Stomach (tissue), 8 donors: ENCODE measurements at regions not wholly inside any gene's neighbourhood (a gene's known extent, or its start where the extent isn't known, plus 50 kb on each side); places are given as distances from the start of the nearest gene placed in this dataset.

Experiments
- DNase-seq, 2 donors: peaks; one replicate each; pipeline versions ENCODE4 v3.0.0 to v3.0.0-alpha.2; 2013 to 2019
- H3K27ac ChIP-seq, 5 donors: fragments of 200-600 bp in 4 of 5; sonication (generic) in 4 of 5; one replicate each; pipeline ENCODE4 v1.5.1; 2013 to 2019; ENCODE audit warnings: mild to moderate bottlenecking in 1 of 5, moderate library complexity in 1 of 5
- H3K27me3 ChIP-seq, 3 donors: fragments of 200-600 bp; sonication (generic); one replicate each; pipeline ENCODE4 v1.5.1; 2017 to 2019; ENCODE audit warnings: mixed run types in 1 of 3
- H3K36me3 ChIP-seq, 4 donors: fragments of 200-600 bp; sonication (generic); 1 replicate in 3 of 4; 2 replicates in 1 of 4; pipeline ENCODE4 v1.5.1; 2016 to 2019
- H3K4me1 ChIP-seq, 4 donors: fragments of 200-600 bp; sonication (generic); one replicate each; pipeline ENCODE4 v1.5.1; 2016 to 2019
- H3K4me3 ChIP-seq, 4 donors: fragments of 200-600 bp; sonication (generic) in 3 of 4; one replicate each; pipeline ENCODE4 v1.5.1; 2016 to 2019; ENCODE audit warnings: mild to moderate bottlenecking in 1 of 4
- H3K9me3 ChIP-seq, 4 donors: fragments of 200-600 bp; sonication (generic); one replicate each; pipeline ENCODE4 v1.5.1; 2016 to 2019
- EP300 ChIP-seq: sonication (generic); formaldehyde crosslinking; IDR thresholded peaks from one replicate; pipeline ENCODE4 v1.6.1; 2017; ENCODE audit warnings: antibody characterized with exemption
- POLR2A ChIP-seq, 4 donors: fragments of 450-650 bp; IDR thresholded peaks; one replicate each; pipeline ENCODE4 v1.6.1; 2016; ENCODE audit warnings: antibody characterized with exemption in 4 of 4, control low read depth in 2 of 4, mild to moderate bottlenecking in 1 of 4, moderate library complexity in 1 of 4
- POLR2AphosphoS5 ChIP-seq, 3 donors: sonication (generic); formaldehyde crosslinking; IDR thresholded peaks; one replicate each; pipeline ENCODE4 v1.6.1; 2016; ENCODE audit warnings: antibody characterized with exemption in 3 of 3
- WGBS, 5 donors: extraction: QIAGEN DNeasy Blood & Tissue Kit in 3 of 5; methylation state at CpG; one replicate each; pipeline versions ENCODE4 v1.1.5 to v1.1.7; 2013 to 2018; 5-methylcytosine and 5-hydroxymethylcytosine counted together
- intact Hi-C: fragments of 100-400 bp; cut with DNase I; formaldehyde crosslinking; loops from one replicate; pipeline ENCODE4 v1.15.1; 2023; ENCODE audit warnings: low total_unique reads
- TF ChIP-seq, protein P1 (sequence below), 7 experiments: fragments of 450-650 bp in 4 of 7; fragments of 200-600 bp in 3 of 7; sonication (generic) in 3 of 7; IDR thresholded peaks; one replicate each; pipeline ENCODE4 v1.5.1; 2016 to 2019; ENCODE audit warnings: antibody characterized with exemption in 7 of 7, control low read depth in 2 of 7, mild to moderate bottlenecking in 1 of 7
- donor health status: healthy with polysubstance abuse.
- donor health status: Bipolar disorder and iron deficiency.
- donor health status: healthy.

DNA sequence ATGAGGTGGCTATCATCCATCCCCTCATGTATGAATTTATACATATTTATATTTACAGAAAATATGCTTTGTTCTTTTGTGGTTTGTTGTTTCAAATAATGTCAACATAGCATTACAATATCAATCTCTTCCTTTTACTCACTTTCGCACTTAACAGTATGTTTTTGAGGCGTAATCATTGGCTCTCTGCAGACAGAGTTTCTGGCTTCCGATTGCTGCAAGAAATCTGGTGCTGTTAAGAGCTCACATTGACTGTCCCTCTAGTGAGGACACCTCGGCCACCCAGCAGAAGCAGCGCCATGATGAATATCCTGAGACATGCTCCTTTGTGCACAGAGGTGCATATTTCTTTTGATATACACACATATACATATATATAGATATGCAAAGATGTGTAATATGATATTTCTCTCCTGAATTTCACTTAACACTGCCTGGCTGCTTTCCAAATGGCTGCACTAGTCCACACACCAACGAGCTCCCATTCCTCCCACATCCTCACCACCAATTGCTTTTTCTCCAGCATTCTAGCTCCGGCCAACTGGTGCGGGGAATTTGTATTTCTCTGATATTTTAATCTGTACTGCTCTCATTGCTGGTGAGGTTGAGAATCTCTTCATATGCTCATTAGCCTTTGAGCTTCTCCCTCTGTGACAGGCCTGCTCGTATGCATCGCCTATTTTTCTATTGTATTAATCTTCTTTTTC, 248.4 kb downstream of the SIPA1L2 start:
- WGBS, 5 donors: 85 to 87% (median 87%) methylated on average over 10 of the region's 10 CpGs
- peaks cover 0 to 8% (median 6%) of the 10 kb centered on the region in 4 donors for H3K4me1 ChIP-seq
- TF ChIP-seq POLR2AphosphoS5 (IDR thresholded peaks at IDR 0.05) (no peak), POLR2A (IDR thresholded peaks at IDR 0.05) (no peak), EP300 (no peak)
- TF ChIP-seq, protein P1, sequence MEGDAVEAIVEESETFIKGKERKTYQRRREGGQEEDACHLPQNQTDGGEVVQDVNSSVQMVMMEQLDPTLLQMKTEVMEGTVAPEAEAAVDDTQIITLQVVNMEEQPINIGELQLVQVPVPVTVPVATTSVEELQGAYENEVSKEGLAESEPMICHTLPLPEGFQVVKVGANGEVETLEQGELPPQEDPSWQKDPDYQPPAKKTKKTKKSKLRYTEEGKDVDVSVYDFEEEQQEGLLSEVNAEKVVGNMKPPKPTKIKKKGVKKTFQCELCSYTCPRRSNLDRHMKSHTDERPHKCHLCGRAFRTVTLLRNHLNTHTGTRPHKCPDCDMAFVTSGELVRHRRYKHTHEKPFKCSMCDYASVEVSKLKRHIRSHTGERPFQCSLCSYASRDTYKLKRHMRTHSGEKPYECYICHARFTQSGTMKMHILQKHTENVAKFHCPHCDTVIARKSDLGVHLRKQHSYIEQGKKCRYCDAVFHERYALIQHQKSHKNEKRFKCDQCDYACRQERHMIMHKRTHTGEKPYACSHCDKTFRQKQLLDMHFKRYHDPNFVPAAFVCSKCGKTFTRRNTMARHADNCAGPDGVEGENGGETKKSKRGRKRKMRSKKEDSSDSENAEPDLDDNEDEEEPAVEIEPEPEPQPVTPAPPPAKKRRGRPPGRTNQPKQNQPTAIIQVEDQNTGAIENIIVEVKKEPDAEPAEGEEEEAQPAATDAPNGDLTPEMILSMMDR (IDR thresholded peaks at IDR 0.05): no peak
- no peaks in the 10 kb centered on the region for H3K9me3 ChIP-seq
- peak in 1 of 2 donors; percentile 37 for DNase-seq
- no peaks in the 10 kb centered on the region for H3K36me3 ChIP-seq
- H3K27ac ChIP-seq: no peak overlapping the region
- intact Hi-C loops: no loop called here
- H3K27me3 ChIP-seq: no peaks in the 10 kb centered on the region
- no peak overlapping the region for H3K4me3 ChIP-seq

DNA sequence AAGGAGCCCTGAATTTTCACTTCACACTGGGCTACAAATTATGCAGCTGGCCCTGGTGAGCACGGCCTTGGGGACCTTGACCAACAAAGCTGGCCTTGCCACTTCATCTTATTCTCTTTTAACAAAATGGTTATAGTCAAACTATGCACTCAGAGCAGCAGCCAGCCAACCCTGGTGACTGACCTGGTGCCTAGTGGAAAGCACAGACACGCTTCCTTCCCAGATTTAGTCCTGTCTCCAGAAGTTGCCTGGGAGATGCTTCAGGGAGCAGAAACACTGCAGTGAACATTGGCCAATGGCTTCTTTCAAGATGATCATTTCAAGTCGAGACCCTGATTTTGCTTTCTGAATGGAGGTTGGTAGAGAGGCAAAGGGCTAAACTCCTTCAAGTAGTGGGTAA, 249.3 kb downstream of the SIPA1L2 start:
- TF ChIP-seq, protein P1 (IDR thresholded peaks at IDR 0.05): no peak
- TF ChIP-seq EP300: no peak
- TF ChIP-seq POLR2A (IDR thresholded peaks at IDR 0.05): no peak
- no peak for TF ChIP-seq POLR2AphosphoS5 (IDR thresholded peaks at IDR 0.05)
- no peaks in the 10 kb centered on the region for H3K27me3 ChIP-seq
- intact Hi-C loops: no loop called here
- H3K4me3 ChIP-seq: no peak overlapping the region
- no peak for DNase-seq
- H3K4me1 ChIP-seq: peaks cover 0 to 8% (median 6%) of the 10 kb centered on the region in 4 donors
- 74 to 92% (median 89%) methylated on average over 3 of the region's 3 CpGs for WGBS, 5 donors
- no peak overlapping the region for H3K27ac ChIP-seq
- H3K9me3 ChIP-seq: no peaks in the 10 kb centered on the region
- H3K36me3 ChIP-seq: no peaks in the 10 kb centered on the region

DNA sequence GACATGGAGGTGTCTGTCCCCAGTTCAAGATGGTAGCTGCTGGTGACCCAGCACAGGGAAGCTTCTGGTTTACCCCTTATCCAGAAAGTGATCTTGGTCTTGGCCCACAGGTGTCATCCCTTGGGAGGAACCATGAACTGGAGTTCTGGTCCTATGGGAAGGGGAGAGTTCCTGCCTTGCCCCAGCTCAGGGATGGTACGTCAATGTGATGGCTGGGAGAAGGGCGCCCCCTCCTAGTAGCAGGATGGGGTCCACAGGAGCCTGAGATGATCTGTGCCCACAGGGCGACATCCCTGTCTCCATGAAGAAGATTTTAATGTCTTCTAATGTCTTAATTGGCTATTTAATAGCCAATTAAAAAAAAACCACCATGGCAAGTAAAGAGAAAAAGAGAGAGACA, 249.8 kb downstream of the SIPA1L2 start:
- no peaks in the 10 kb centered on the region for H3K36me3 ChIP-seq
- intact Hi-C loops: no loop called here
- H3K4me3 ChIP-seq: no peak overlapping the region
- H3K4me1 ChIP-seq: peaks cover 0 to 8% (median 6%) of the 10 kb centered on the region in 4 donors
- no peak overlapping the region for H3K27ac ChIP-seq
- no peak for TF ChIP-seq POLR2A (IDR thresholded peaks at IDR 0.05)
- TF ChIP-seq, protein P1 (IDR thresholded peaks at IDR 0.05): no peak
- no peak for DNase-seq
- H3K27me3 ChIP-seq: no peaks in the 10 kb centered on the region
- no peaks in the 10 kb centered on the region for H3K9me3 ChIP-seq
- 76 to 98% (median 94%) methylated on average over 3 of the region's 3 CpGs for WGBS, 5 donors

DNA sequence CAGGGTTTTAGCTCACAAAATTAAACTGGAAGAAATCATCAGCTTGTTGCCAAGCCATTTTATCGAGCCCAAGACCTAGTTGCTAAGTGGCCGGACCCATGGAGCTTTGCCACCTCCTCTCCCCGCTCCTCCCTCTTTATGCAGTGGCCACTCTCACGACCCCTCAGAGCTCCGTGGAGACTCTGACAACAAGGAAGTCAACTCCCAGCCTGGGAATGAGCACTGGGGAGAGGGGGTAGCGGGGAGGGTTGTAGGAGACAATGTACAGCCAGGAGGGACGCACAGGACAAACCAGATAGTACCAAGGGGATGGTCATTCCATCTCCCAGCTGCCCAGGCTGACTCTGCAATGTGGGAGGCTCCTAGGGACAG, 250.9 kb downstream of the SIPA1L2 start:
- Histone ChIP-seq H3K9me3 (no peaks in the 10 kb centered on the region), H3K36me3 (no peaks in the 10 kb centered on the region), H3K27me3 (no peaks in the 10 kb centered on the region), H3K27ac (no peak overlapping the region), H3K4me3 (no peak overlapping the region), H3K4me1 (peaks cover 0 to 8% (median 6%) of the 10 kb centered on the region in 4 donors)
- TF ChIP-seq EP300 (no peak), POLR2AphosphoS5 (IDR thresholded peaks at IDR 0.05) (no peak), POLR2A (IDR thresholded peaks at IDR 0.05) (no peak)
- TF ChIP-seq, protein P1 (IDR thresholded peaks at IDR 0.05): no peak
- DNase-seq: no peak
- 74 to 85% (median 77%) methylated on average over 7 of the region's 7 CpGs for WGBS, 5 donors
- intact Hi-C loops: no loop called here
